Activated CD8-positive, alpha-beta memory T cell treated with anti-CD3 and anti-CD28 coated beads, Interleukin-2, amount 50 U/mL, for 48 hours (primary cell): ENCODE measurements at regions not wholly inside any gene's neighbourhood (a gene's known extent, or its start where the extent isn't known, plus 50 kb on each side); places are given as distances from the start of the nearest gene placed in this dataset.

ENCODE experiments used
- DNase-seq: peaks from one replicate; pipeline ENCODE4 v3.0.0-alpha.2; 2020

DNA sequence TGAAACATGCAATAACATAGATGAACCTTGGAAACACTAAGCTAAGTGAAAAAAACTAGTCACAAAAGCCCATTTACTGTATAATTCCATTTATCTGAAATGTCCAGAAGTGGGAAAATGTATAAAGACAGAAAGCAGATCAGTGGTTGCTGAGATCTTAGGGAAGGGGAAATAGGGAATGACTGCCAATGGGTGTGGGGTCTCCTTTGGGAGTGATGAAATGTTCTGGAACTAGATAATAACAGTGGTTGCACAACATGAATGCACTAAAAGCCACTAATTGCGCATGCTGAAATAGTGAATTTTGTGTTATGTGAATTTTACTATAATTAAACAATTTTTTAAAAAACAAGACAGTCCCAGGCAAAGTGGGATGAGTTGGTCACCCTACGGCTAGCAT lies 472.8 kb downstream of the CCDC171 start:
- no peak for DNase-seq

DNA sequence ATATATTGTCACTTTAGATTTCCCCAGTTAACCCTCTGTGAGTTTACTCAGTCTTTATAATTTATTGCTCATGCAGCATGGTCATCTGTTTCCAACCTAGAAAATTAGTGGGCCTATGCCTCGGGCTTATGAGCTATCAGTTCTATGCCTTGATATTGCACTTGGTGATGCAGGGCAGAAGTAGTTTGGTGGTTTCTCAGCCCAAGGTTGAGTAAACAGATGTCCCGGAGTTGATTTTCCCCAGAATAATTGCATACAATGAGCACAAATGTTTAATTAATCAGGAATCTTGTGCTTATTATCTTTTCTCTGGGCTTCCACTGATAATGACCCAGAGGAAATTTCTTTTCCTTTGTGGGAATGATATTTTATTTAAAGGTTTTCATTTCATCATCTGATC lies 474.0 kb downstream of the CCDC171 start:
- DNase-seq = no peak

DNA sequence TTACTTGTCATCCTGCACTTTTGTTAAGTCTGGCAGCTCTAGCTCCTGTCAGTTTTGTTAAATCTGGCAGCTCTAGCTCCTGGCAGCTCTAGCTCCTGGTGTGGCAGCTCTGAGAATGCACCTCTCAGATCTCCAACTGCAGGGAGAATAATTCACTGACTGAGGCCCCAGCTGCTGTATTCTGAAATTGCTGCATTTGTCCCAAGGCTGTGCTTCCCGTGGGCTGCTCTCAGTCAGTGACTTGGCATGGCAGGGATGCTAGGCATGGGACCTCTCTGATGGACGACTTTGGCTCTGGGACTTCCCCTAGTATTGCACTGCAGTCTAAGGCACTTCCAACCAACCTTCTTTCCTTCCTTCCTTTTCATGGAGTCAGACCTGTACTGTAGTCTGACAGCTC lies 475.7 kb downstream of the CCDC171 start:
- DNase-seq = no peak

DNA sequence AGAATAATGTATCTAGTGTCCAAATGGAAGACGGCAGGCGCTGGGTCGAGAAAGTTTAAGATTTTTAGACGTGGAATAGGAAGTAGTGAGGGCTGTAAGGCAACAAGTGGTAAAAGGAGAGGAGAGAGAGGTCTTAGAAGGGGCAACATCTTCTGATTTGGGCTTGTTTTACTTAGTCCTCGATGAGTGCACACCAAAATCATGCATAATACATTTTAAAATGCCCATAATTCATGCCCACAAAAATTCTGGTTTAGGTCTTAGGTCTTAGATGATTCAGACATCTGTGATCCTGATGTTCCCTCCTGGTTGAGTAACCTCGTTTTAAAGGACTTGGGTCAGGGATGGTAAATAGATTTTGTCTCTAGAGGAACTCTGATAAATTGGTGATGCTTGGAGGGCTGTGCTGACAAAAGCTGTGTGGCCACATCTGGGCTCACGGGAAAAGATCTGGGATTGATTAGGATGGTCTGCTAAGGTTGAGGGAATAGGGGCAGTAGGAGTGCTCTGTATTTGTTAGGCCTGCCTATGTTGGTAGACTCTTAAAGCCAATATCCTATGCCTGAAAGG lies 476.3 kb downstream of the CCDC171 start:
- no peak for DNase-seq

DNA sequence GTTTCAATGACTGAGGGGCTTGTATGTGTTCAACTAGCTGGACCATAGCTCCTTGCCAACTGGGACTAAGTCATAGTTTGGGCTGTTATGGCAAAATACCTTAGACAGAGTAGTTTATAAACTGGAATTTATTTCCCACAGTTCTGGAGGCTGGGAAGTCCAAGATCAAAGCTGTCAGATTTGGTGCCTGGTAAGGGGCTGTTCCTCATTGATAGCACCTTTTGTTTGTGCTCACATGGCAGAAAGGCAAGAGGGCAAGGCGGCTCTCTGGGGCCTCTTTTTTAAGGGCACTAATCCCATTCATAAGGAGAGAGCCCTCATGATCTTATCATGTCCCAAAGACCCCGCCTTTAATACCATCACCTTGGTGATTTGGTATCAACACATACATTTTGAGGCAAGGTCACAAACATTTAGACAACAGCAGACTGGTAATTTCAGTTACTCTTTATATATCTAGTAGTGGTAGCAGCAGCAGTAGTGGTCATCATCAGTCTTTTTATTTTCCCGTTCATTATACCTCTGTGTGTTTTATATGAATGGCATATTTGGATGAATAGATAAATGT lies 477.0 kb downstream of the CCDC171 start:
- DNase-seq = no peak

DNA sequence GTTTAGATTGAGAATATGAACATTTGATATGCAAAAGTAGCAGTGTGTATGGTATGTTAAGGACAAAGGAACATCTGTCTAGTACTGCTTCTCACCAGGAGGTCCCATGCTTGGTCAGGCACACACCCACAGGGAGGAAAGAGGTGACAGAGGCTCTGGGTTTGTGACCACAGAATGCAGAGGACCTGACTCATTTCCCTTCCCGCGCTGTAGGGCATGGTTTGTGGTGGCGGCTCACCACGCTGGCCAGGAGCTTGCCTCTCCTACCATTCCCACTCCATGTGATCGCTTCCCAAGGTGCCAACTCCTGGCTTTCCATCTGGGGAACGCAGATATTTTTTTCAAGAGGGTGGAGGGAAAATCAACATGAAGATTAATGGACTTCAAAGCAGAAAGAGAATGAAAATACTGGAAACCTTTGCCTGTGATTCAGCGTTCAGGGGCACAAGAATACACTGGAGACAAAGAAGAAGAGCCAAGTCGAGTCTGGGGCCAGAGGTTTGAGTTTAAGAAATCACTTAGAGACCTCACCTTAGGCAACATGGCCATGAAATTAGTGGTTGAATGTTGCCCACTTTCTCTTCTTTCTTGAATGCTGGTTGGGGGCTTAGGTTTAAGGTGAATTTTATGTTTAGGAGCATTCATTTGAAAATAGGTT lies 477.8 kb downstream of the CCDC171 start:
- DNase-seq = peak; percentile 67

DNA sequence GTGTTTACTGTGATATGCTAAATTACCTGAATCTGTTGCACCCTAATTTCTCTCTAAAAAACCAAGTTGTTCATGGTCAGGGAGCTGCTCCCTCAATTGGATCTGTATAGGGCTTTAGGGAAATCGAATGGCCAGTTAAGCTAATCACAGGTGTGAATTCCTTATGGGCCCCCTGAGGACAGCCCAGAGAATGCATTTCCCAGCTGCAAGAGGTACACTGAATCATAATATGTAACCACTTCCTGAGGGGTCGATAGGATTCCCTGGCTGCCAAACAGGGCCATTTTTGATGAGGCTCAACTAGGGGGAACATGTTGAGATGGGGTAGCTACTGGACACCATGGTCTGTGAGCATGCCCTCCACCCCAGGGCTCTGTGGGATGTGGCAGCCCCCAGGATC lies 478.6 kb downstream of the CCDC171 start:
- no peak for DNase-seq

DNA sequence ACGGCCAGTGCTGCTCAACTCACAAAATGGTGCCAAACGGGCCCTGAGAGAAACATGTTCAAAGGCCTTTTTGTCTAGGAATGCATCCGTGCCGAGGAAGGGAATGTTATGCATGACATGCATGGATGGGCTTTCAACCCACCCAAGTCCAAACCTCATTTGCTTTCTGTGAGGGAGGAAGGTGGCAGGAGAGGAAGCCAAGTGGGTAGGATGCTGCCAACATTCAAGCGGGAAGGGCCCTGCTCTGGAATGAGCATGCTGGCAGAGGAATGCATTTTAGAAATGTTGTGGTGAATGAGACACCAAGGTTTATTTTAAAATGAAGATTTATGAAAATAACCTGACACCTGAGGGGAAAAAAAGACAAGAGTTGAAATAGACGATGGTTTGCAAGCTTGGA lies 479.1 kb downstream of the CCDC171 start:
- no peak for DNase-seq

DNA sequence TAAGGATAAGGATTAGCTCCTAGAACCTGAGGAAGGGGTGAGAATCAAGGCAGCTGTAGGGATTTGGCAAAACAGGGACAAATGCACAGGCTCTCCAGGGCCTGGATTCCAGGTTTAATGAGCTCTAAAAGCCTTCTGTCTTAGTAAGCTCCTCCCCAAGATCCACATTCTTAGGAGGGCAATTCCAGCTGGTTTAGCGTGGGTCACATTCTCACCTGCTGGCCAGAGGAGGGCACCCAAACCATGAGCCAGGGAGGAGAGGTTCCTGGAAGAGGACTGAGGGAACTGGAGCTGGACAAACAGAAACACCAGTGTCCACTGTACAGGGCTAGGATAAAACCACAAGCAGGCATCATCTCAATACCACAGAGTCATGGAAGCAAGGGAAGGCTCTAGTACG lies 480.0 kb downstream of the CCDC171 start:
- no peak for DNase-seq

DNA sequence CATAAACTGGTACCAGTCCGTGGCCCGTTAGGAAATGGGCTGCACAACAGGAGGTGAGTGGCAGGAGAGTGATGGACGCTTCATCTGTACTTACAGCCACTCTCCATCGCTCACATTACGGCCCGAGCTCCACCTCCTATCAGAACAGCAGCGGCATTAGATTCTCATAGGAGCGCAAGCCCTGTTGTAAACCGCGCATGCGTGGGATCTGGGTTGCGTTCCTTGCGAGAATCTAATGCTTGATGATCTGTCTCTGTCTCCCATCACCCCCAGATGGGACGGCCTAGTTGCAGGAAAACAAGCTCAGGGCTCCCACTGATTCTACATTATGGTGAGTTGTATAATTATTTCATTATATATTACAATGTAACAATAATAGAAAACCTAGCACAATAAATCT lies 480.4 kb downstream of the CCDC171 start:
- DNase-seq = no peak

DNA sequence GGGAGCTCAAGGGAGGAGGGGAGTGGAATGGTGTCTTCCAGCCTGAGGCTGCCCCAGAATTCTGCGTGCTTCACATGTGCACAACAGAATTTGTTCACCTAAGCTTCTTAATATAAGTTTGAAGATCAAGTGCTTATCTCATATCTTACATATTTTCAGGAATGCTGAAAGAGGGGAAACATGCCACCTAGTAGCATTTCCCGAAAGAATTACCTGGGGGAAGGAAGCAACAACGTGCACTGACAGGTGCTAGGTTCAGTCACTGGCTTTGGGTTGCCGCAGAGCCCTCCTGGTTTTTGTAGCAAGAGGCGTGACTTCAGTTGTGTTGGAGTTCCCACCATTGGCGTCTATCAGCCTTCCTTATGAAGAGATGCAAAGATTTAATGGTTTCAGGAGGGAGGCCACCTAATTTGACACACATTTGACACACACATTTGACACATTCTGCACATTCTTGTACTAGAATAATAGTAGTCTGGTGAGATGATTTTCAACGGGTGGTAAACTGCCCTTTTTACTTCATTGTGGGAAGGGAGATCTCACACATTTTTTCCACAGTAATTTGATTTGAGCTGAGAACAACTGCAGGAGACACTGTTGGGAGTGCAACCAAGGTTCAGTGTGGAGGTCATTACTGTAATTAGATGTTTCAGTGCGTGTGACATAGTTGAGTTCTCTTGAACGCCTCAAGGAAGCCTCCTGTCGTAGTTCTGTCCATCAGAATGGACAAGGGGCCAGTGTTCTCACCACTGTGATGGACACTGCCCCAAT lies 481.3 kb downstream of the CCDC171 start:
- DNase-seq = no peak

DNA sequence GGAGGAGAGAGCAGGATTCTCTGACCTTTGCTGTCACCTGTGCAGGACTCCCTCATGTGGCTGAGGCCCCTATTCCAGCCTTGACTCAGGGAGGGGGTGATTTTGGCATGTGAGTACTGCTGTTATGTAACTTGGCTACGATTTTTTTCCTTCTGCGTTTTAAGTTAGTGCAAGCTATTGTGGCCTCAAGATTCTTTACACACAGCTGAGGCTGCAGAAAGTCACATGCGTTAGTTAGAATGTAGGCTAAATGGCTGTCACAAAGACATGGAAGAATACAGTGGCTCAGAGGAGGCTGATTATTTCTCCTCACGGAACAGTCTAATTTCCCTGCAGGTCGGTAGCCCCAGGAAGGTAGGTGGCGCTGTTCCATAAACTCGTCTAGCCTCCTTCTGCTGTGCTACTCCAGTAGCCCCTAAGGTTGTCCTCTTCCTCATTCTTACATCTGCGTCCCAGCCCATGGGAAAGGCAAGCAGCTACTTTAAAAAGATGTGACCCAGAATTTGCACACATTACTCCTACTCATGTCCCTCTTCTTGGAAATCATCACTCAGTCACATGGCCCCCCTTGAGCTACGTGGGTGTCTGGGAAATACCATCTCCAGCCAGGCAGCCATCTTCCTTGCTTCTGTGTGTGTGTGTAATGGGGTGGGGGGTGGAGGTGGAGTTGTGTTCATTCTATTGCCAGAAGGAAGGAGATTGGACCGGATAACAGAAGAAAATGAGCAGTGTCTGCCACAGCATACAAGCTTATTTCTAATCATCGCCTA lies 486.6 kb downstream of the CCDC171 start:
- DNase-seq = no peak

DNA sequence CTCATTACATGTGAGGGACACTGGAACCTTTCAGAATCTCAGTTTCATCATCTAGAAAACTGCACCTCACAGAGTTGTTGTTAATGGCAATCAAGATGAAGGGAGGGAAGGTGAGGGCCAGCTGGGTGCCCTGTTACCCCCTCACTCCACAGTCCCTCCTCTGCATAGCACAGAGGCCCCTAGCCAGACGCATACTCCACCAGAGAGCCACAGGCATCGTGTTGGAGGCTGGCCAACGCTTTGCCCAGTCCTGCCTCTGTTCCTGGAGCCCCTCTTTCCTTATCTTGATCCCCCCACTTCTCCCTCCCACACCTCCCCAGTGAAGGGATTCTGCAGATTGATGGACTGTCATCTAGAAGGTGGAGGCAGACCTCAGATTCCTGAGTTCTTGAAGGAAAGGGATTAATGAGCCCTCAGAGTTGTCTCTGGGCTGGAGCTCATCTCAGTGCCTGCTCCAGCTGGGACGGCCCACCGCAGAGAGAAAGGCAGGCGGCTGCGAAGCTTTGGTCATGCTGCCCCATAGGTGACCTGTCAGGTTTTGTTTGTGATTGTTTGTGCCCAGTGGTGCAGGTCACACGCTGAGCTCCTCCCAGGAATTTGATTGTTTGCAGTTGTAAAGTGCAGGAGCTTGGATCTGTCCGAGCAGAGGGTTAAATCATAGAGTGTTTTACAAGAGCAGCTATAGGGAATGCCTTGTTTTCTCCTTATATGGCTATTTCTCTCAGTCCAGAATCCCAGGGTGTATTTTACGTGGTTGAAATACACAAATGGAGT lies 487.3 kb downstream of the CCDC171 start:
- DNase-seq = no peak

DNA sequence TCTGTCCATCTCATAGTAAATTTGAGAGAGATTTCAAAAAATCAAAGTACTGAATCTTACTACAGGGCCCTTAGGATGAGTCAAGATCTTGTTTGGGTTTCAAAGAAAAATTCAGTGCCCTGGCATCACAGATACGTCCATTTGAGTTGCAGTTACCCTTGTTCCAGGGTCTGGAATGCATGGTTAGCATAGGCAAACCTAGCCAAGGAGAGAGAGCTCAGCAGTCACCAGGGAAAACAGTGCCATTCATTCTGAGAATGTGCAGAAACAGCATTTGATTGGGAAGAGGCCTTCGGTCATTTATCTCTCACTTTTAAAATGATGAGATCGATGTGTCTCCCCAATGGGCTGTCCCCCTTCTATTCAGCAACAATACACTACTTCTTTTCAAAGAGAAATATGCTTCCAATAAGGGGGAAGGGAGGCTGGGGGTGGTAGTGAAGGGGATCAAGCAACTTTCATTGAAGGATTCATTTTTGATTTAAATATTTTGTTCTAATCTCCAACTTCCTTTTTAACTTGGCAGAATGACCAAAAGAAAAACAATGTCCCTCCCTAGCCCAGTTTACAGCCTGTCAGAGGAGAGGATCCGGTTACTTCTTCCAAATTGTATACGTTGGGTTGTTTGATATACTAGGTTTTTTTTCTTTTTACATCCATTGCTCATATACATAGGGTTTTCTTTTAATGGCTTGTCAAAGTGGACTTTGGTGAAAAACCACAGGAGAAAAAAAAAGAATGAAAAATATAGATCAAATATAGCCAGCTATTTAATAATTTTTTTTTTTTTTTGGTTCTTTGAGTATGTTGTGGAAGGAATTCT lies 491.1 kb downstream of the CCDC171 start:
- no peak for DNase-seq

DNA sequence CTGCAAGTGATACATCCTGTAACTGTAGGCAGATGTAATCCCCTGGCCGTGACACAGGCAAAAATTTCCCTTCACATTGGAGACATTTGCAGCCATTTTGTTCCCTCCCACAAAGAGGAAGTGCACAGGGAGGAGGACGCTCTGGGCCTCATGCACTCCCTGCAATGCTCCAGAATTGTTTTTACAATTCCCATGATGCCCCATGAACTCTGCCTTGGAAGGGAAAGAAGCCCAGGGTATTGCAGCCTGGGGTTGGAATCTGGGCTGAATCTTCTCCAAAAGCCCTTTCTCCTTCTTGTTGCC lies 491.7 kb downstream of the CCDC171 start:
- no peak for DNase-seq

DNA sequence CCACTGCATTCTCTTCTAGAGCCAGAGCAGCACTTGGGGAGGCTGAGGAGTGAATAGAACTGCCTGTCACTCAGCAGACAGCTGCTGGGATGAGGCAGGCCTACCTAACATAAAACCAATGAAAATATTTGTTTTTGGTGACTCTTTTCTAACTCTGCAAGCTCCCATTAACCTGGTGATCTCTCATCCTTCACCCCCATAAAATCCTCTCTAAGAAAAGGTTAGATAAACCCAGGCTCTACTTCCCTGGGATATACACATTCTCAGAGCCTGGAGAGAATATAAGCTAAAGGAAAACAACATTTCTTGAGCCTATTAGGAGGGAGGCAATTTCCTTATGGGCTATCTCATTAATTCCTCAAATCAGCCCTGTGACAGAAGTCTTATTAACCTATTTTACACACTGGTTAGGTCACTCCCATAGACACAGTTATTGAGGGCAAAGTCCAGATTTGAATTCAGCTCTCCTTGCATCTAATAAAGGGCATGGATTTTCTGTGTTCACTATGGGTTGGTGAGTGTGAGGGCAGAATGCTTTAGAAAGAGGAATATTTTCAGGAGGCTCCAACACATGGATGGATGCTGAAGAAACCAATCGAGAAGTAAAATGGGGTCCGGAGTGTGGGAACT lies 492.9 kb downstream of the CCDC171 start:
- no peak for DNase-seq

DNA sequence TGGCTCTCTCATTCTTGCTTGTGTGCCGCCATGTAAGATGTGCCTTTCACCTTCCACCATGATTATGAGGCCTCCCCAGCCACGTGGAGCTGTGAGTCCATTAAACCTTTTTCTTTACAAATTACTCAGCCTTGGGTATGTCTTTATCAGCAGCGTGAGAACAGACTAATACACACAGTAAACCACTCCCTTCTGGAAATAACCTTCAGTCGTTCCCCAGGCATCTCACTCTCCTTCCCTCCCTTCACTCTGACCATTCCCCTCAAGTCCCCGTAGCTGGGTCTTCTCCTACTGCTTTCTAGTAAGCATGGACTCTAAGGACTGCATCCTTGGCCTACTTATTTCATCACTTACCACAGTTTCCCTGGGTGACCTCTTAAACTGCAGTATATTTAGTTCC lies 493.9 kb downstream of the CCDC171 start:
- no peak for DNase-seq

DNA sequence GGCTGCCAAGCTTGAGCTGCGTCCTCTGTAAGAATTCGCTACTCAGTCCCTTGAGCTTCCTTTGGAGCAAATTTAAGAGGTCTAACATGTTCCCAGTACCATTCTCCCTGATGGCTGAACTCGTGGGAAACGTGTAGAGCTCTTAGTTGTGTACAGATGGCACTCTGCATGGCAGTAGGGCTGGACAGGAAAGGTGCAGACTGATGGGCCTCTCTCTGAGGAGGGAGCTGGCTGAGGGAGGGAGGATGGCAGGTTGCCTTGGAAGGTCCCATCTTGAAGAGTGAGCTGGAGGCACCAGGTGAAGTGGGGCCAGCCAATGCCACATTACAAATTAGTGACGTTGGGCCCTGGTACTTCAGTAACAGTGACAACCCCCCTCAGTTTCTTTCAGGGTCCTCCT lies 495.3 kb downstream of the CCDC171 start:
- DNase-seq = no peak

DNA sequence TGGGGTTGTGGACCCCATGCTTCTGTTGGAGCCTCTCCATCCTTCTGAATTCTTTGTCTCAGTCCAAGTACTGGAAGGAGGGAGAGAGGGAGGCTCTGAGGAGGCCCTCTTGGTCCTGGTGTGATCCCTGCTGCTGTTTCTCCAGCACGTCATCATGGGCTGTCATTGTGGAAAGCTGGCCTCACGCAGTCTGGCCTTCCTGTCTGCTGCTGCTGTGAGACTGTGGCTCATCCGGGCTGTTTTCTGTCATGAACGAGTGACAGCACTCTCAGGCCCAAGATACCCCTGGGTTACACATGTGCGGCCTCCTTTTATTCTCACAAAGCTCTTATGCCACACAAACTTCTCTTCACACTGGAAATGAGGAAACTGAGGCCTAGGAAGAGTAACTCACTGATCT lies 499.3 kb downstream of the CCDC171 start:
- DNase-seq = no peak

DNA sequence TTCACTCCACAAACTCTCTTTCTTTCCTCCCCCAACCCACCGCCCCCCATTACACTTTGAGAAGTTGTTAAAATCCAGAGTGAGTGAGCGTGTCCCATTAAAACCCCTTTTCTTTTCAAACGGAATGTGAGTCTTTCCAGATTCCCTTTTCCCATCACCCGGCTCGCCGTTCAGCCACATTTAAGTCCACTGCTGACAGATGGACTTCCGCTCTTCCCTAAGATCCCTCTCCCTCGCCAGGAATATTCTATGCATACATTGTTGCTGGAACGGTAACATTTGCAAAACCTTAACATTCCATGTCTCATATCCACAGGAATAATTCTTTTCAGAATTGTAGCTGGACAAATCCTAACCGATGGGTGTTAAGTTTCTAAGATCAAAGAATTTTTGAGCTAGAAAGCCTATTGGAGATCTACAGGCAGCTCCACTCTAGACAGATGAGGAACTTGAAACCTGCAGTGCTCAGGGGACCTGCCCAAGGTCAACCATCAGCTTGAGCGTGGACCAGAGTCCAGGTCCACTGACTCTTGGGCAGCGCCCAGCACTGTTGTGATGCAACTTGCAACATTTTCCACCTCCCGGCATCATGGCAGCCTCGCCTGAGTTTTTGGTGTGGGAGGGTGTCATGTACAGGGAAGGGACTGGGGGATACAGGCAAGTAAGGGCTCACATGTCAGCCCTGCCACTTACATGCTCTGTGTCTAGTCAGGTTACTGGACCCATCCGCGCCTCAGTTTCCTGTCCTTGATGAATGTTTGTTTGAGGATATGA lies 500.1 kb downstream of the CCDC171 start:
- no peak for DNase-seq

DNA sequence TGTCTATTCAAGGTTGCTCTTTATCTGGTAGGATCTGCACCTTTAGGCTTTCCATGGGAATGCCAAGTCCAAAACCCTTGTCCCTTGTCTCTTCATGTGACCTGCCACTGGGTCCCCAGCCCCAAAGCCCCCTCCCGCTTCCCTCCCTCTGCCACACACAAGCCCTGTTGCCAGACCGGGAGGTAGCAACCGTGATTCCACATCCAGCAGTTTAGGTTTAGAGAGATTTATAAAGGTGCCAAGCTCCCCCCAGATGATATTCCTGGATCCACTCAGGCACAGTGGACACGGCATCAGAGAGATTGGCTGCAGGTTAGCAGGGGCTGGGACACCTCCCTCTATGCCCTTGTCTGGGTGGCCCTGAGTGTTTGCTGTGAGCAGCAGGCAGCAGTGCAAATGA lies 504.7 kb downstream of the CCDC171 start:
- DNase-seq = no peak
